Neural progenitor cell (in vitro differentiated cells): ENCODE measurements at regions not wholly inside any gene's neighbourhood (a gene's known extent, or its start where the extent isn't known, plus 50 kb on each side); places are given as distances from the start of the nearest gene placed in this dataset.

Source experiments
- EZH2 ChIP-seq: fragments of 200-600 bp; sonication (generic); IDR thresholded peaks from 2 replicates; pipeline ENCODE4 v1.6.1; 2017; ENCODE audit warnings: antibody characterized with exemption, mild to moderate bottlenecking, moderate library complexity
- EZH2phosphoT487 ChIP-seq: fragments of 200-600 bp; sonication (generic); IDR thresholded peaks from 2 replicates; pipeline ENCODE4 v1.6.1; 2017; ENCODE audit warnings: antibody characterized with exemption
- TF ChIP-seq, protein P1 (sequence below): fragments of 200-600 bp; sonication (generic); IDR thresholded peaks from 2 replicates; pipeline ENCODE4 v1.5.1; 2017; ENCODE audit warnings: antibody characterized with exemption, mild to moderate bottlenecking

DNA sequence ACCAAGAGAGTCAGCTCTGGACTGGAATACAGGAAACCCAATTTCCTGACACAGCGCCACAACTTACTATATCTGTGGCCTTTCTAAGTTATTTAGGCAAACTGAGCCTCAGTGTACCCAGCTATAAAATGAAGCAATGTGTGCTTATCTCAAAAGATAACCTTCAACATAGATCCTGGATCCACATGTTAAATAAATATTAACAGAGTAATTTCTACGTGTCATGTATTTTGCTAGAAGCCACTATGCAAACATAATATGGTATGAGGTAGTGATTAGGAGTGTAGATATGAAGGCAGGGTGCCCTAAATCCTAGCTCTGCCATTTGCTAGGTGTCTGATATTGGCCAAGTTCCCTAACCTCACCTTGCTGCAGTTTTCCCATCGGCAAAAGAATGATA lies 527.0 kb downstream of the RAB28 start:
- TF ChIP-seq, protein P1, sequence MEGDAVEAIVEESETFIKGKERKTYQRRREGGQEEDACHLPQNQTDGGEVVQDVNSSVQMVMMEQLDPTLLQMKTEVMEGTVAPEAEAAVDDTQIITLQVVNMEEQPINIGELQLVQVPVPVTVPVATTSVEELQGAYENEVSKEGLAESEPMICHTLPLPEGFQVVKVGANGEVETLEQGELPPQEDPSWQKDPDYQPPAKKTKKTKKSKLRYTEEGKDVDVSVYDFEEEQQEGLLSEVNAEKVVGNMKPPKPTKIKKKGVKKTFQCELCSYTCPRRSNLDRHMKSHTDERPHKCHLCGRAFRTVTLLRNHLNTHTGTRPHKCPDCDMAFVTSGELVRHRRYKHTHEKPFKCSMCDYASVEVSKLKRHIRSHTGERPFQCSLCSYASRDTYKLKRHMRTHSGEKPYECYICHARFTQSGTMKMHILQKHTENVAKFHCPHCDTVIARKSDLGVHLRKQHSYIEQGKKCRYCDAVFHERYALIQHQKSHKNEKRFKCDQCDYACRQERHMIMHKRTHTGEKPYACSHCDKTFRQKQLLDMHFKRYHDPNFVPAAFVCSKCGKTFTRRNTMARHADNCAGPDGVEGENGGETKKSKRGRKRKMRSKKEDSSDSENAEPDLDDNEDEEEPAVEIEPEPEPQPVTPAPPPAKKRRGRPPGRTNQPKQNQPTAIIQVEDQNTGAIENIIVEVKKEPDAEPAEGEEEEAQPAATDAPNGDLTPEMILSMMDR: no peak
- TF ChIP-seq EZH2phosphoT487 (no peak), EZH2 (no peak)
